ENCODE measurements at regions not wholly inside any gene's neighbourhood (a gene's known extent, or its start where the extent isn't known, plus 50 kb on each side); places are given as distances from the start of the nearest gene placed in this dataset.

GRCh38 chr7:28277958-28278357 is 97.4 kb upstream of the JAZF1 start:
- no peak overlapping the region for H3K27ac ChIP-seq (ENCODE audit: extremely low read depth, low read depth, low read length)
- no peaks in the 10 kb centered on the region for H3K4me1 ChIP-seq (ENCODE audit: control insufficient read depth, insufficient read depth, low read length)
- no peak overlapping the region for H3K4me3 ChIP-seq (ENCODE audit: low read depth, low read length)
- H3K9me3 ChIP-seq (ENCODE audit: control insufficient read depth, insufficient read depth, low read depth, low read length) = no peaks in the 10 kb centered on the region
- TF ChIP-seq ZNF221 (tag by site-specific recombination; IDR thresholded peaks at IDR 0.05; ENCODE audit: borderline replicate concordance) (no peak), ZNF626 (tag by site-specific recombination; IDR thresholded peaks at IDR 0.05) (no peak), GLIS2 (tag by site-specific recombination; IDR thresholded peaks at IDR 0.05) (no peak), SETDB1 (IDR thresholded peaks at IDR 0.05; ENCODE audit: insufficient read length, low read length) (no peak)
- TF ChIP-seq, protein P1, sequence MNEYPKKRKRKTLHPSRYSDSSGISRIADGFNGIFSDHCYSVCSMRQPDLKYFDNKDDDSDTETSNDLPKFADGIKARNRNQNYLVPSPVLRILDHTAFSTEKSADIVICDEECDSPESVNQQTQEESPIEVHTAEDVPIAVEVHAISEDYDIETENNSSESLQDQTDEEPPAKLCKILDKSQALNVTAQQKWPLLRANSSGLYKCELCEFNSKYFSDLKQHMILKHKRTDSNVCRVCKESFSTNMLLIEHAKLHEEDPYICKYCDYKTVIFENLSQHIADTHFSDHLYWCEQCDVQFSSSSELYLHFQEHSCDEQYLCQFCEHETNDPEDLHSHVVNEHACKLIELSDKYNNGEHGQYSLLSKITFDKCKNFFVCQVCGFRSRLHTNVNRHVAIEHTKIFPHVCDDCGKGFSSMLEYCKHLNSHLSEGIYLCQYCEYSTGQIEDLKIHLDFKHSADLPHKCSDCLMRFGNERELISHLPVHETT (tag by site-specific recombination; IDR thresholded peaks at IDR 0.05) = no peak
- POLR2A ChIA-PET = no interaction called here
- CTCF ChIA-PET = interaction anchor here (1.1 kb wide), 1 partner anchor 19 kb away, joined by 3 read pairs; no protein-coding TSS in a partner anchor
- no peaks in the 10 kb centered on the region for H3K36me3 ChIP-seq (ENCODE audit: control insufficient read depth in 2 of 2, insufficient read depth in 1 of 2, low read length in 2 of 2)

- CTCF ChIA-PET = interaction anchor here (0.7 to 2.3 kb wide), 3 partner anchors 9 to 17 kb away, joined by 3 to 11 read pairs (median 3); no protein-coding TSS in a partner anchor
- TF ChIP-seq HOXC10 (CRISPR knock-in tag; IDR thresholded peaks at IDR 0.05) = no peak
- no peak for TF ChIP-seq ZNF16 (tag by site-specific recombination; IDR thresholded peaks at IDR 0.05; ENCODE audit: low read depth)
- no peak for TF ChIP-seq GLI4 (tag by site-specific recombination; IDR thresholded peaks at IDR 0.05)
- TF ChIP-seq ZNF2 (tag by site-specific recombination; IDR thresholded peaks at IDR 0.05) = no peak
- TF ChIP-seq ZNF10 (tag by site-specific recombination; IDR thresholded peaks at IDR 0.05) = no peak
- TF ChIP-seq ZBTB7A (tag by site-specific recombination; IDR thresholded peaks at IDR 0.05; ENCODE audit: low read depth) = no peak
- TF ChIP-seq ZNF416 (tag by site-specific recombination; IDR thresholded peaks at IDR 0.05) = no peak
- TF ChIP-seq PRDM1 (tag by site-specific recombination; IDR thresholded peaks at IDR 0.05) = no peak
- TF ChIP-seq ZNF501 (tag by site-specific recombination; IDR thresholded peaks at IDR 0.05) = no peak
- TF ChIP-seq ZFP37 (tag by site-specific recombination; IDR thresholded peaks at IDR 0.05) = no peak
- no peak for TF ChIP-seq ZNF148 (tag by site-specific recombination; IDR thresholded peaks at IDR 0.05; ENCODE audit: borderline replicate concordance)
- TF ChIP-seq ZNF350 (tag by site-specific recombination; IDR thresholded peaks at IDR 0.05) = no peak
- TF ChIP-seq ZFHX2 (tag by site-specific recombination; conservative IDR thresholded peaks at IDR 0.05) = no peak
- TF ChIP-seq ZNF837 (tag by site-specific recombination; IDR thresholded peaks at IDR 0.05) = no peak
- TF ChIP-seq, protein P2, sequence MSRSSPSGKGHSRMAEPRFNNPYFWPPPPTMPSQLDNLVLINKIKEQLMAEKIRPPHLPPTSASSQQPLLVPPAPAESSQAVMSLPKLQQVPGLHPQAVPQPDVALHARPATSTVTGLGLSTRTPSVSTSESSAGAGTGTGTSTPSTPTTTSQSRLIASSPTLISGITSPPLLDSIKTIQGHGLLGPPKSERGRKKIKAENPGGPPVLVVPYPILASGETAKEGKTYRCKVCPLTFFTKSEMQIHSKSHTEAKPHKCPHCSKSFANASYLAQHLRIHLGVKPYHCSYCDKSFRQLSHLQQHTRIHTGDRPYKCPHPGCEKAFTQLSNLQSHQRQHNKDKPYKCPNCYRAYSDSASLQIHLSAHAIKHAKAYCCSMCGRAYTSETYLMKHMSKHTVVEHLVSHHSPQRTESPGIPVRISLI (tag by site-specific recombination; IDR thresholded peaks at IDR 0.05) = no peak
- no peak for TF ChIP-seq SCRT2 (tag by site-specific recombination; IDR thresholded peaks at IDR 0.05)
- H3K4me3 ChIP-seq (ENCODE audit: low read depth, low read length) = no peak overlapping the region
- no peak overlapping the region for H3K27ac ChIP-seq (ENCODE audit: extremely low read depth, low read depth, low read length)
- no peaks in the 10 kb centered on the region for H3K9me3 ChIP-seq (ENCODE audit: control insufficient read depth, insufficient read depth, low read depth, low read length)
- H3K36me3 ChIP-seq (ENCODE audit: control insufficient read depth in 2 of 2, insufficient read depth in 1 of 2, low read length in 2 of 2) = no peaks in the 10 kb centered on the region
- POLR2A ChIA-PET = interaction anchor here (0.6 kb wide), 1 partner anchor 78 kb away, joined by 3 read pairs; no protein-coding TSS in a partner anchor
- H3K4me1 ChIP-seq (ENCODE audit: control insufficient read depth, insufficient read depth, low read length) = no peaks in the 10 kb centered on the region
These were observed 99.9 kb upstream of the JAZF1 start for GRCh38 chr7:28280516-28280915.
